ENCODE measurements at regions not wholly inside any gene's neighbourhood (a gene's known extent, or its start where the extent isn't known, plus 50 kb on each side); places are given as distances from the start of the nearest gene placed in this dataset.
A peak's percentile ranks its signal among the peaks of the same experiment; 100 is the strongest.

- no peak for DNase-seq (ENCODE audit: low spot score)
These were observed 268.8 kb upstream of the NREP start for GRCh38 chr5:112025757-112026156.

- DNase-seq (ENCODE audit: low spot score), result no peak
These were observed 267.8 kb upstream of the NREP start for GRCh38 chr5:112024769-112025168.

GRCh38 chr5:112024221-112024620, 267.2 kb upstream of the NREP start:
- DNase-seq (ENCODE audit: low spot score), result no peak

- no peak for DNase-seq (ENCODE audit: low spot score)
These were observed 266.8 kb upstream of the NREP start for GRCh38 chr5:112023766-112024165.

GRCh38 chr5:112018846-112019245, 261.9 kb upstream of the NREP start:
- no peak for DNase-seq (ENCODE audit: low spot score)

- DNase-seq (ENCODE audit: low spot score), result no peak
These were observed 260.0 kb upstream of the NREP start for GRCh38 chr5:112016980-112017379.

GRCh38 chr5:112014783-112015395, 257.9 kb upstream of the NREP start:
- DNase-seq (ENCODE audit: low spot score), result peak; percentile 14

- no peak for DNase-seq (ENCODE audit: low spot score)
These were observed 256.7 kb upstream of the NREP start for GRCh38 chr5:112013660-112014059.

GRCh38 chr5:112012104-112012503, 255.1 kb upstream of the NREP start:
- DNase-seq (ENCODE audit: low spot score), result no peak

GRCh38 chr5:112010475-112010874, 253.5 kb upstream of the NREP start:
- no peak for DNase-seq (ENCODE audit: low spot score)

GRCh38 chr5:112006721-112007120, 249.7 kb upstream of the NREP start:
- no peak for DNase-seq (ENCODE audit: low spot score)

- DNase-seq (ENCODE audit: low spot score), result peak; percentile 58
These were observed 248.6 kb upstream of the NREP start for GRCh38 chr5:112005623-112005930.

GRCh38 chr5:112004867-112005622, 248.1 kb upstream of the NREP start:
- DNase-seq (ENCODE audit: low spot score), result peak; percentile 57

- DNase-seq (ENCODE audit: low spot score), result no peak
These were observed 245.4 kb upstream of the NREP start for GRCh38 chr5:112002376-112002775.

GRCh38 chr5:111999286-111999685, 242.3 kb upstream of the NREP start:
- peak; percentile 33 for DNase-seq (ENCODE audit: low spot score)

- no peak for DNase-seq (ENCODE audit: low spot score)
These were observed 241.9 kb upstream of the NREP start for GRCh38 chr5:111998871-111999270.

- DNase-seq (ENCODE audit: low spot score), result peak; percentile 92
These were observed 240.7 kb upstream of the NREP start for GRCh38 chr5:111997711-111998110.

- peak; percentile 33 for DNase-seq (ENCODE audit: low spot score)
These were observed 240.3 kb upstream of the NREP start for GRCh38 chr5:111997308-111997707.

GRCh38 chr5:111996574-111996973, 239.6 kb upstream of the NREP start:
- no peak for DNase-seq (ENCODE audit: low spot score)

- DNase-seq (ENCODE audit: low spot score), result no peak
These were observed 238.7 kb upstream of the NREP start for GRCh38 chr5:111995701-111996100.

- DNase-seq (ENCODE audit: low spot score), result no peak
These were observed 236.2 kb upstream of the NREP start for GRCh38 chr5:111993242-111993641.

GRCh38 chr5:111984044-111984443, 227.1 kb upstream of the NREP start:
- peak; percentile 73 for DNase-seq (ENCODE audit: low spot score)

GRCh38 chr5:111983459-111983858, 226.5 kb upstream of the NREP start:
- no peak for DNase-seq (ENCODE audit: low spot score)

- DNase-seq (ENCODE audit: low spot score), result no peak
These were observed 220.4 kb upstream of the NREP start for GRCh38 chr5:111977436-111977829.
